ENCODE measurements at regions not wholly inside any gene's neighbourhood (a gene's known extent, or its start where the extent isn't known, plus 50 kb on each side); places are given as distances from the start of the nearest gene placed in this dataset.
"Not testable (repeated sequence)": the region's sequence is repeated elsewhere in the genome, so short reads cannot be mapped to it uniquely, and the experiment has no call there.

GRCh38 chr10:42177793-42178689 is 460.3 kb downstream of the ZNF33B start:
- peak; percentile 16 for DNase-seq

- DNase-seq: no peak
Measured at GRCh38 chr10:42177077-42177792, 461.1 kb downstream of the ZNF33B start.

DNA sequence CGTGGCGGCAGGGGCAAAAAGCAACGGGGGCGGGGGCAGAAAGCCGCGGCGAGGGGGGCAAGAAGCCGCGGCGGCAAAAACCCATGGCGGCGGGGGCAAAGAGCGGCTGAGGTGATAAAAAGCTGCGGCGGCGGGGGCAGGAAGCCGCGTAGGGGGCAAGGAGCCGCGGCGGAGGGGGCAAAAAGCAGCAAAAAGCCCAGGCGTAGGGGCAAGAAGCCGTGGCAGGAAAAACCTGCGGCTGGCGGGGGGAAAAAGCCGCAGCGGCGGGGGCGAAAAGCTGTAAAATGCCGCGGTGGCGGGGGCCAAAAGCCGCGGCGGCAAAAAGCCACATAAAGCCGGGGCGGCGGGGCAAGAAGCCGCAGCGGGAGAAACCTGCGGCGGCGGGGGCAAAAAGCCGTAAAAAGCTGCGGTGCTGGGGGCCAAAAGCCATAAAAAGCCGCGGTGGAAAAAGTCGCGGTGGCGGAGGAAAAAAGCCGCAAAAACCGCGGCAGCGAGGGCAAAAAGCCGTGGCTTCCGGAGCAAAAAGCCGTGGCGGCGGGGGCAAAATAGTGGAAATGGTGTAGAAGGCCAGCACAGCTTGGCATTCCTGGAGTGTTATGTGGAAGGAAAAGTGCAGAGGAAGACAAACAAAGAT is 487.8 kb downstream of the ZNF33B start:
- no peak for DNase-seq

DNA sequence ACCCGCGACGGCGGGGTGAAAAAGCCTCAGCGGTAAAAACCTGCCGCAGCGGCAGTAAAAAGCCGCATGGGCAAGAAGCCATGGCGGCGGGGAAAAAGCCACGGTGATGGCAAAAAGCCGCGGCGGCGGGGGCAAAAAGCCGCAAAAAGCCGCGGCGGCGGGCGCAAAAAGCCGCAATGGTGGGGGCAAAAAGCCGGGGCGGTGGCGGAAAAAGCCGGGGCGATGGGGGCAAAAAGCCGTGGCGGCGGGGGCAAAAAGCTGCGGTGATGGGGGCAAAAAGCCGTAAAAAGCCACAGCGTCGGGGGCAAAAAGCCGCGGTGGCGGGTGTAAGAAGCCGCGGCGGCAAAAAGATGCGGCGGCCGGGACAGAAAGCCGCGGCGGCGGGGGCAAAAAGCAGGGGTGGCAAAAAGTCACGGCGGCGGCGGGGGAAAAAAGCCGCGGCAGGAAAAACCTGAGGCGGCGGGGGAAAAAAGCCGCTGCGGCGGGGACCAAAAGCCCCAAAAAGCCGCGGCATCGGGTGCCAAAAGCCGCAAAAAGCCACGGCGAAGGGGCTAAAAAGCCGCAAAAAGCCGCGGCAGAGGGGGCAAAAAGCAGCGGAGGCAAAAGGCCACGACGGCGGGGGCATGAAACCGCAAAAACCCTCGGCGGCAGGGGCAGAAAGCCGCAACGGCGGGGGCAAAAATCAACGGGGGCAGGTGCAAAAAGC is 488.5 kb downstream of the ZNF33B start:
- DNase-seq: no peak

DNA sequence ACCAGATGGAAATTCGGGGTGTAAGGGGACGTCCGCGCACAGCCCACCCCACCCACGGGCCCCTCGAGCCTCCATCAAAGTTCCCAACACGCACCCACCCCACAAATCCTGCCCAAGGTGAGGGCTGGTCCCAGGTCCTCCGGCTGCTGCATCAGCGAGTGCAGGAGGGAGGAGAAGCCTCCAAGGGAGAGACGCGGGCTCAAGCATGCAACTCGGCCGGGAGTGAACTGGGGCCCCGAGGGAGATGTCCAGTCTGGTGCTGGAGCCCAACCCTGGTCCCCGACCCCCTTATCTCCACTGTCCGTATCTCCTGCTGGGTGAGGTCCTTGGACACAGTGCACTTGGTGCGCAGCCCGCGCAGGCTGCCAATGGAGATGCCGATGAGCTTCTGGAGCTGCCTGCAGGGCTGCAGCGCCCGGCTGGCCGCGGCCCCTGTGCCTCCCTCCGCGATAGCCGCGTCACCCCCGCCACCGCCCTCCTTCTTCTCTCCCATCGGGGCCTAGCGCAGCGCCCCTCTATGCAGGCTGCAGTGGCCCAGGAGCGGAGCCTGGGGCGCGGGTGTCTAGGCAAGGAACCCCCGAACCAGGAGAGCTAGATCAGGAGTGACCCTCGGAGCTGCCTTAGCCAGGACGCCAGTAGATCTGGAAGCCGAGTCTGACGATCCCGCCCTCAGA is 489.2 kb downstream of the ZNF33B start:
- no peak for DNase-seq

DNA sequence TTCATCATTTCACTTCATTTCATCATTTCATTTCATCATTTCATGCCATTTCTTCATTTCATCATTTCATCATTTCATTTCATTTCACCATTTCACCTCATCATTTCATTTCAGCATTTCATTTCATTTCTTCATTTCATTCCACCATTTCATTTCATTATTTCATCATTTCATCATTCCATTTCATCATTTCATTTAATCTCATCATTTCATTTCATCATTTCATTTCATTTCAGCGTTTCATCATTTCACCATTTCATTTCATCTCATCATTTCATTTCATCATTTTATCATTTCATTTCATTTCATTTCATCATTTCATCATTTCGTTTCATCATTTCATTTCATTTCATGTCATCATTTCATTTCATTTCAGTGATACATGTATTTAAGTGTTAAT is 492.2 kb downstream of the ZNF33B start:
- not testable (repeated sequence) for DNase-seq

- DNase-seq: not testable (repeated sequence)
Measured at GRCh38 chr10:42138023-42138422, 500.3 kb downstream of the ZNF33B start.

GRCh38 chr10:42113158-42113450 is 525.3 kb downstream of the ZNF33B start:
- DNase-seq: no peak

GRCh38 chr10:42112331-42113157 is 525.8 kb downstream of the ZNF33B start:
- no peak for DNase-seq

GRCh38 chr10:42111661-42112330 is 526.6 kb downstream of the ZNF33B start:
- no peak for DNase-seq

DNA sequence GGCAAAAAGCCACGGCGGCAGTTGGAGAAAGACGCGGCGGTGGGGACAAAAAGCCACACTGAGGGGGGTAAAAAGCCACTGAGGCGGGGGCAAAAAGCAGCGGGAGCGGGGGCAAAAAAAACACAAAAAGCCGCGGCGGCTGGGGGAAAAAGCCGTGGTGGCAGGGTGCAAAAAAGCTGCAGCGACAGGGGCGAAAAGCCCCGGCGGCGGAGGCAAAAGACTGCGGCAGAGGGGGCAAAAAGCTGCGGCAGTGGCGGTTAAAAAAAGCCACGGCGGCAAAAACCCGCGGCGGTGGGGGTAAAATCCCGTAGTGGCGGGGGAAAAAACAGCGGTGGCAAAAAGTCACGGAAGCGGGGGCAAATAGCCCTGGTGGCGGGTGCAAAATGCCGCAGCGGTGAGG is 527.3 kb downstream of the ZNF33B start:
- no peak for DNase-seq
